ENCODE measurements at regions not wholly inside any gene's neighbourhood (a gene's known extent, or its start where the extent isn't known, plus 50 kb on each side); places are given as distances from the start of the nearest gene placed in this dataset.

DNA sequence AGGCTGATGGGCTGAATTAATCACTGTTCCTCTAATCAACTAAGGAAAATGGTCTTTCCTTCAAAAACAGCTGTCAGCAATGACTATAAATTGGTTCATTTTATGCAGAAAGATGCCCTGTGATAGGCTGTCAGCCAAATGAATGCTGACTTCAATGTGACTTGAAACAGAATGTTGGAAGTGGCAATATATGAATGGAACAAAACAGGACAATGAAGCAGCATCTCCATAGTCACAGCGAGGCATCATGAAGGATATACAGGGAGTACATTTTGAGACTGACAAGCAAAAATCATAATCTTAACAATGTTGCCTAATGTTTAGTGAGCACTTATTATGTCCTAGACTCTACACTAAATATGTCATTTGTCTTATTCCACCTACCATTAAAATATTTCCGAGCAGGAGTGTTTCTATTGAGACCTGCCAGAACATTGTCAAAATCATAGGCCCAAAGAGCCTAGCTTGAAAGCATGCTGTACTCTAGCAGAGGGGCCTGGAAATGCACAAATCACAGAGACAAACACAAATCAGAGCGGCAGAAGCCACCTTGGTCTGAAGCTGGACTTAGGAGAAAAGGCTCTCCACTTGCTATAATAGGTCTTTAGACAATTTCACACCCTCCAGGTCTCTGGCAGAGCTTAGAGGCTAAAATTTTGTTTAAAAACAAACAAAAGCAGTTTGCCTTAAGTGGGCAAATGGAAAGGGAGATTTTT, 63.3 kb downstream of the FAM50B start:
- Histone ChIP-seq H3K9ac (ENCODE audit: low read depth, low read length) (peak overlapping the region; percentile 20; the same call in 1 of the 2 replicates), H4K5ac (ENCODE audit: low read depth, low read length) (peak overlapping the region; percentile 21; the same call in 1 of the 2 replicates), H2AK9ac (replicated peaks; ENCODE audit: low read depth, low read length, poor library complexity) (no peak overlapping the region), H3K23ac (ENCODE audit: low read depth, low read length) (peak overlapping the region; percentile 79), H2AFZ (replicated peaks; ENCODE audit: low read length, poor library complexity) (no peak overlapping the region), H3K4me1 (ENCODE audit: control insufficient read depth, insufficient read depth, low read length) (peaks cover 17% of the 10 kb centered on the region), H3K14ac (replicated peaks; ENCODE audit: low read depth, low read length) (peak overlapping the region; percentile 62), H3K9me3 (ENCODE audit: control insufficient read depth, insufficient read depth, low read length) (no peaks in the 10 kb centered on the region), H2BK15ac (ENCODE audit: low read depth, low read length) (peak overlapping the region; percentile 94; the same call in 2 of the 3 replicates), H3K18ac (ENCODE audit: low read depth, low read length) (peak overlapping the region; percentile 84), H3K36me3 (ENCODE audit: control insufficient read depth, insufficient read depth, low read length) (no peaks in the 10 kb centered on the region), H3K4ac (ENCODE audit: low read depth, low read length) (peak overlapping the region; percentile 59), H3K56ac (ENCODE audit: extremely low read depth, insufficient read depth, low read length) (peak overlapping the region; percentile 65), H3K27ac (ENCODE audit: insufficient read depth, low read length) (peak overlapping the region; percentile 82), H2AK5ac (ENCODE audit: low read depth, low read length) (peak overlapping the region; percentile 91), H3K79me1 (ENCODE audit: low read depth in 1 of 2, low read length in 2 of 2) (no peaks in the 10 kb centered on the region), H4K20me1 (ENCODE audit: insufficient read depth, low read length) (peaks cover 6% of the 10 kb centered on the region; the same call in 1 of the 2 replicates), H2BK5ac (ENCODE audit: low read depth, low read length, poor library complexity, severe bottlenecking) (peak overlapping the region; percentile 85), H2BK20ac (ENCODE audit: low read depth, low read length) (peak overlapping the region; percentile 82), H2BK120ac (ENCODE audit: low read depth, low read length) (peak overlapping the region; percentile 87), H3K9me1 (ENCODE audit: insufficient read depth, low read length) (peaks cover 10% of the 10 kb centered on the region), H3K4me2 (ENCODE audit: low read depth, low read length) (0 out of 2 replicates have a peak overlapping the region, but pooled peaks have one; percentile 28), H4K8ac (ENCODE audit: low read depth in 2 of 2, low read length in 2 of 2) (peak overlapping the region; percentile 53 to 78; a peak in 3 of 4 replicates), H4K91ac (ENCODE audit: insufficient read depth, low read depth, low read length) (peak overlapping the region; percentile 86), H3K27me3 (ENCODE audit: control insufficient read depth, insufficient read depth, low read length) (no peaks in the 10 kb centered on the region), H3K4me3 (ENCODE audit: insufficient read depth, low read depth, low read length) (no peak overlapping the region)
- TF ChIP-seq NFE2L2 (IDR thresholded peaks at IDR 0.05; ENCODE audit: low read depth, low read length) (no peak), SMC3 (IDR thresholded peaks at IDR 0.05; ENCODE audit: low read depth, low read length) (no peak), BHLHE40 (IDR thresholded peaks at IDR 0.05; ENCODE audit: low read depth, low read length) (no peak), RAD21 (IDR thresholded peaks at IDR 0.05; ENCODE audit: low read length) (no peak), CHD1 (IDR thresholded peaks at IDR 0.05; ENCODE audit: low read depth, low read length) (no peak), CEBPB (IDR thresholded peaks at IDR 0.05; ENCODE audit: low read depth, low read length) (no peak), RFX5 (IDR thresholded peaks at IDR 0.05; ENCODE audit: low read depth, low read length) (no peak), FOS (IDR thresholded peaks at IDR 0.05; ENCODE audit: low read depth, low read length) (no peak), MXI1 (IDR thresholded peaks at IDR 0.05; ENCODE audit: borderline replicate concordance, low read depth, low read length) (no peak), MAFK (IDR thresholded peaks at IDR 0.05; ENCODE audit: low read depth, low read length) (no peak), POLR2A (IDR thresholded peaks at IDR 0.05; ENCODE audit: low read depth, low read length) (no peak)
- TF ChIP-seq, protein P1, sequence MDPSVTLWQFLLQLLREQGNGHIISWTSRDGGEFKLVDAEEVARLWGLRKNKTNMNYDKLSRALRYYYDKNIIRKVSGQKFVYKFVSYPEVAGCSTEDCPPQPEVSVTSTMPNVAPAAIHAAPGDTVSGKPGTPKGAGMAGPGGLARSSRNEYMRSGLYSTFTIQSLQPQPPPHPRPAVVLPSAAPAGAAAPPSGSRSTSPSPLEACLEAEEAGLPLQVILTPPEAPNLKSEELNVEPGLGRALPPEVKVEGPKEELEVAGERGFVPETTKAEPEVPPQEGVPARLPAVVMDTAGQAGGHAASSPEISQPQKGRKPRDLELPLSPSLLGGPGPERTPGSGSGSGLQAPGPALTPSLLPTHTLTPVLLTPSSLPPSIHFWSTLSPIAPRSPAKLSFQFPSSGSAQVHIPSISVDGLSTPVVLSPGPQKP (IDR thresholded peaks at IDR 0.05; ENCODE audit: borderline replicate concordance, low read depth, low read length) = no peak
- TF ChIP-seq, protein P2, sequence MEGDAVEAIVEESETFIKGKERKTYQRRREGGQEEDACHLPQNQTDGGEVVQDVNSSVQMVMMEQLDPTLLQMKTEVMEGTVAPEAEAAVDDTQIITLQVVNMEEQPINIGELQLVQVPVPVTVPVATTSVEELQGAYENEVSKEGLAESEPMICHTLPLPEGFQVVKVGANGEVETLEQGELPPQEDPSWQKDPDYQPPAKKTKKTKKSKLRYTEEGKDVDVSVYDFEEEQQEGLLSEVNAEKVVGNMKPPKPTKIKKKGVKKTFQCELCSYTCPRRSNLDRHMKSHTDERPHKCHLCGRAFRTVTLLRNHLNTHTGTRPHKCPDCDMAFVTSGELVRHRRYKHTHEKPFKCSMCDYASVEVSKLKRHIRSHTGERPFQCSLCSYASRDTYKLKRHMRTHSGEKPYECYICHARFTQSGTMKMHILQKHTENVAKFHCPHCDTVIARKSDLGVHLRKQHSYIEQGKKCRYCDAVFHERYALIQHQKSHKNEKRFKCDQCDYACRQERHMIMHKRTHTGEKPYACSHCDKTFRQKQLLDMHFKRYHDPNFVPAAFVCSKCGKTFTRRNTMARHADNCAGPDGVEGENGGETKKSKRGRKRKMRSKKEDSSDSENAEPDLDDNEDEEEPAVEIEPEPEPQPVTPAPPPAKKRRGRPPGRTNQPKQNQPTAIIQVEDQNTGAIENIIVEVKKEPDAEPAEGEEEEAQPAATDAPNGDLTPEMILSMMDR (conservative IDR thresholded peaks at IDR 0.05; ENCODE audit: low read depth, low read length) = no peak
- TF ChIP-seq, protein P3, sequence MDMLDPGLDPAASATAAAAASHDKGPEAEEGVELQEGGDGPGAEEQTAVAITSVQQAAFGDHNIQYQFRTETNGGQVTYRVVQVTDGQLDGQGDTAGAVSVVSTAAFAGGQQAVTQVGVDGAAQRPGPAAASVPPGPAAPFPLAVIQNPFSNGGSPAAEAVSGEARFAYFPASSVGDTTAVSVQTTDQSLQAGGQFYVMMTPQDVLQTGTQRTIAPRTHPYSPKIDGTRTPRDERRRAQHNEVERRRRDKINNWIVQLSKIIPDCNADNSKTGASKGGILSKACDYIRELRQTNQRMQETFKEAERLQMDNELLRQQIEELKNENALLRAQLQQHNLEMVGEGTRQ (IDR thresholded peaks at IDR 0.05; ENCODE audit: low read depth, low read length) = no peak
- intact Hi-C loops (cut with micrococcal nuclease) (no loop called here), dilution Hi-C loops (cut with HindIII; ENCODE audit: low sequenced_read_pairs, unreplicated experiment) (no loop called here), in situ Hi-C loops (cut with MboI; ENCODE audit: low sequenced_read_pairs) (no loop called here)
- ChIA-PET POLR2A (ENCODE audit: unreplicated experiment) (interaction anchor here (0.9 kb wide), 1 partner anchor 63 kb away, joined by 6 read pairs; no protein-coding TSS in a partner anchor), CTCF (interaction anchor here (1.1 to 1.8 kb wide), 2 partner anchors 37 to 65 kb away, joined by 3 to 5 read pairs; no protein-coding TSS in a partner anchor)
- peak; percentile 43; the same call in 1 of the 2 replicates for ATAC-seq (ENCODE audit: low read depth)
- BruUV-seq (replicated peaks) = no TSS peak
- no CpG with 5 or more reads among the region's 3 CpGs for WGBS, 2 experiments (ENCODE audit: extremely low coverage in 2 of 2, insufficient read length in 1 of 2)
- peak; percentile 14 for DNase-seq

Data from IMR-90 (cell line).